ENCODE measurements at regions not wholly inside any gene's neighbourhood (a gene's known extent, or its start where the extent isn't known, plus 50 kb on each side); places are given as distances from the start of the nearest gene placed in this dataset.
"Not testable (repeated sequence)": the region's sequence is repeated elsewhere in the genome, so short reads cannot be mapped to it uniquely, and the experiment has no call there.

DNA sequence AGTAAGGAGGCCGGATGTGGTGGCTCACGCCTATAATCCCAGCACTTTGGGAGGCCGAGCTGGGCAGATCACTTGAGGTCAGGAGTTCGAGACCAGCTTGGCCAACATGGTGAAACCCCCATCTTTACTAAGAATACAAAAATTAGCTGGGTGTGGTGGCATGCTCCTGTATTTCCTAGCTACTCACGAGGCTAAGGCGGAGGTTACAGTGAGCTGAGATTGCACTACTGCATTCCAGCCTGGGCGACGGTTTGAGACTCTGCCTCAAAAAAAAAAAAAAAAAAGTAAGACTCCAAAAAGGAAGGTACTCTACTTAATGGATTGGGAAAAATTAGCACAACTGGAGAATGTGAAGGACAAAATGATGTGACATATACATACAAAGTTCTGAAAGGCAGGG lies 130.2 kb upstream of the PTPN20 start:
- TF ChIP-seq CTCF (IDR thresholded peaks at IDR 0.05; ENCODE audit: low read depth, low read length); MYC (IDR thresholded peaks at IDR 0.05; ENCODE audit: low read depth, low read length); POLR2A (IDR thresholded peaks at IDR 0.05; ENCODE audit: extremely low read depth, insufficient read length): not testable (repeated sequence)
- TF ChIP-seq, protein P1, sequence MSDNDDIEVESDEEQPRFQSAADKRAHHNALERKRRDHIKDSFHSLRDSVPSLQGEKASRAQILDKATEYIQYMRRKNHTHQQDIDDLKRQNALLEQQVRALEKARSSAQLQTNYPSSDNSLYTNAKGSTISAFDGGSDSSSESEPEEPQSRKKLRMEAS (IDR thresholded peaks at IDR 0.05; ENCODE audit: low read depth, low read length) = not testable (repeated sequence)
